ENCODE measurements at regions not wholly inside any gene's neighbourhood (a gene's known extent, or its start where the extent isn't known, plus 50 kb on each side); places are given as distances from the start of the nearest gene placed in this dataset.
"Not testable (repeated sequence)": the region's sequence is repeated elsewhere in the genome, so short reads cannot be mapped to it uniquely, and the experiment has no call there.

DNA sequence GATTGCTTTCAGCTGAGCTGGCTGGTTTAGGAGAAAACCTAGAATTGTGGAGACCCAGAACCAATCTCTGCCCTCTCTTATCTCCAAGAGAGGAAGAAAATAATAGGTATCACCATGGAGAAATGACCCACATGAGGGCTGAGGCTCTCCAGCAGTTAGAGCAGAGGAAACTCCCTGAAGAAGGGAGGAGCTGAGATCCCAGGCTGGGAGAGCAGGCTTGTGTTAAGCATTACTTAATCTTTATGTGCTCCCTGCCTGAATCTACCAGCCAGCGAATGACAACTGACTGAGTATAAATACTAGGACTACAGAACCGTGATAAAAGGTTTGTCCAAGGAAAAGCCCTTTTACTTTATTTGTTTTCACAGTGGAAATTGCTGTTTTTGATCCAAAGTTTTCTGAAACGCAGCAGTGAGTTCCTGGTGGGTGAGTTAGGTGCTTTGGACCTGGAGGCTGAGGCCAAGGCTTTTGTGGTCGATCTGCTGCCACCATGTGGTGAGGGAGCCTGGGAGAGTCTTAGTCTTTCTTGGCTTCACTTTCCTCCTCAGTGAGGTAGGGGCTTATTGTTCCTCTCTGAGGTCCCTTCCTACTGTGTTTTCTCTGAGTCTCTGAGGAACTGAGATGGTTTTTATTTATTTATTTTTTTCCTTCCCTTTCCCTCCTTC, 219.5 kb upstream of the NOTCH2NLA start:
- DNase-seq, result peak; percentile 67 to 82

GRCh38 chr1:146443871-146444222, 215.0 kb upstream of the NOTCH2NLA start:
- H3K27ac ChIP-seq (ENCODE audit: low read depth in 1 of 2, low read length in 2 of 2); H3K4me1 ChIP-seq (ENCODE audit: control insufficient read depth in 1 of 2, insufficient read depth in 2 of 2, low read length in 2 of 2); H3K36me3 ChIP-seq (ENCODE audit: control insufficient read depth in 1 of 2, insufficient read depth in 2 of 2, low read length in 1 of 2); H3K4me3 ChIP-seq (ENCODE audit: low read length in 2 of 2); intact Hi-C loops (cut with DNase I); ATAC-seq (ENCODE audit: low FRiP score); H3K27me3 ChIP-seq (ENCODE audit: control insufficient read depth in 1 of 2, insufficient read depth in 2 of 2, low read length in 1 of 2); H3K9me3 ChIP-seq (ENCODE audit: control insufficient read depth, low read length): not testable (repeated sequence)
- WGBS, 2 donors, result 0% methylated on average over 16 to 18 of the region's 23 CpGs
- peak; percentile 49 to 69 for DNase-seq

More for the DNA sequence above, 219.5 kb upstream of the NOTCH2NLA start:
- H3K36me3 ChIP-seq (ENCODE audit: control insufficient read depth in 1 of 2, insufficient read depth in 2 of 2, low read length in 1 of 2); intact Hi-C loops (cut with DNase I); H3K9me3 ChIP-seq (ENCODE audit: control insufficient read depth, low read length); H3K27ac ChIP-seq (ENCODE audit: low read depth in 1 of 2, low read length in 2 of 2); H3K4me3 ChIP-seq (ENCODE audit: low read length in 2 of 2); ATAC-seq (ENCODE audit: low FRiP score); H3K27me3 ChIP-seq (ENCODE audit: control insufficient read depth in 1 of 2, insufficient read depth in 2 of 2, low read length in 1 of 2); H3K4me1 ChIP-seq (ENCODE audit: control insufficient read depth in 1 of 2, insufficient read depth in 2 of 2, low read length in 2 of 2): not testable (repeated sequence)
- WGBS, 2 donors, result 0 to 10% methylated on average over 2 to 3 of the region's 4 CpGs

GRCh38 chr1:146443088-146443870, 214.5 kb upstream of the NOTCH2NLA start:
- ATAC-seq (ENCODE audit: low FRiP score); H3K4me1 ChIP-seq (ENCODE audit: control insufficient read depth in 1 of 2, insufficient read depth in 2 of 2, low read length in 2 of 2); DNase-seq; H3K36me3 ChIP-seq (ENCODE audit: control insufficient read depth in 1 of 2, insufficient read depth in 2 of 2, low read length in 1 of 2); H3K27ac ChIP-seq (ENCODE audit: low read depth in 1 of 2, low read length in 2 of 2); H3K4me3 ChIP-seq (ENCODE audit: low read length in 2 of 2); intact Hi-C loops (cut with DNase I); H3K27me3 ChIP-seq (ENCODE audit: control insufficient read depth in 1 of 2, insufficient read depth in 2 of 2, low read length in 1 of 2); H3K9me3 ChIP-seq (ENCODE audit: control insufficient read depth, low read length): not testable (repeated sequence)
- 74 to 78% methylated on average over 14 to 15 of the region's 29 CpGs for WGBS, 2 donors

DNA sequence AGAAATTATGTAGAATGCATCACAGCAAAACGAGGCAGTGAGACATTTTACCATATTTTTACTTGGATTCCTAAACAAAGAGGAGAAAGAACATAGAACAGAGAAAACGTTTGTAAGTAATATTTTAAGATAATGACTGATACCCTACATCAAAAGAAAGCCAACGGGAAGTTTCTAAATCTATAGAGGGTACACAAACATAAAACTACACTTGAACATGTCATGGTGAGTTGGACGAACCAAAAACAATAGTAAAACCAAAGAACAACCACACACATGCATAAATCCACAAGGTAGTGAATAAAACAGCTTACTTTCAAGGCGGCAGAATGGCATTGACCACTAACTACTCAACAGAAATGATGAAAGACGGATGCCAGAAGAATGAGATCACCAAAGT, 209.7 kb upstream of the NOTCH2NLA start:
- intact Hi-C loops (cut with DNase I); H3K4me3 ChIP-seq (ENCODE audit: low read length in 2 of 2); H3K9me3 ChIP-seq (ENCODE audit: control insufficient read depth, low read length); DNase-seq; H3K27me3 ChIP-seq (ENCODE audit: control insufficient read depth in 1 of 2, insufficient read depth in 2 of 2, low read length in 1 of 2); H3K27ac ChIP-seq (ENCODE audit: low read depth in 1 of 2, low read length in 2 of 2); H3K36me3 ChIP-seq (ENCODE audit: control insufficient read depth in 1 of 2, insufficient read depth in 2 of 2, low read length in 1 of 2); ATAC-seq (ENCODE audit: low FRiP score); H3K4me1 ChIP-seq (ENCODE audit: control insufficient read depth in 1 of 2, insufficient read depth in 2 of 2, low read length in 2 of 2): not testable (repeated sequence)
- 33 to 34% methylated on average over 2 to 3 of the region's 6 CpGs for WGBS, 2 donors

- H3K27ac ChIP-seq (ENCODE audit: low read depth in 1 of 2, low read length in 2 of 2); H3K27me3 ChIP-seq (ENCODE audit: control insufficient read depth in 1 of 2, insufficient read depth in 2 of 2, low read length in 1 of 2); intact Hi-C loops (cut with DNase I); H3K36me3 ChIP-seq (ENCODE audit: control insufficient read depth in 1 of 2, insufficient read depth in 2 of 2, low read length in 1 of 2); H3K4me1 ChIP-seq (ENCODE audit: control insufficient read depth in 1 of 2, insufficient read depth in 2 of 2, low read length in 2 of 2); H3K9me3 ChIP-seq (ENCODE audit: control insufficient read depth, low read length); ATAC-seq (ENCODE audit: low FRiP score); DNase-seq; H3K4me3 ChIP-seq (ENCODE audit: low read length in 2 of 2): not testable (repeated sequence)
- WGBS, 2 donors, result 94 to 95% methylated on average over 1 of the region's 1 CpG
Measured at GRCh38 chr1:146416642-146417041, 187.8 kb upstream of the NOTCH2NLA start.

DNA sequence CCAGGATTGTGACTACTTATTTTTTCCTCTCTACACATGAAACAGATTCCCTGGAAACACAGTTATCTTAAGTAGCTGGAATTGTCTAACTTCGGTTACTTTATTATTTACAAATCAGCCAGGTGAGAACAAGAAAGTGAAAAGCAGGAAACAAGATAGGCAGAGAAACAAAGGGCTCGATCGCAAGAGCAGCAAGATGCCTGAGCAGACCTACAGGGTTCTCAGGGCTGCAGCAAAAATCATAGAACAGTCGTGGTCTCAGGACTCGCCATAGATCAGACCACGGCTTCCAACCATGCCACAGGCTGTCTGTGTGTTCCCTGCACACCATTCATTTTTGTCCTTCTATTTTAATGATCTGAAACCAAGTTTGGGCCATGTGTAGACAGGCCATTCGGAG, 186.2 kb upstream of the NOTCH2NLA start:
- WGBS, 2 donors, result 95 to 97% methylated on average over 5 of the region's 7 CpGs
- ATAC-seq (ENCODE audit: low FRiP score); H3K36me3 ChIP-seq (ENCODE audit: control insufficient read depth in 1 of 2, insufficient read depth in 2 of 2, low read length in 1 of 2): not testable (repeated sequence)

GRCh38 chr1:146413911-146414310, 185.1 kb upstream of the NOTCH2NLA start:
- whole genome bisulfite sequencing, 2 donors, result 0 to 6% methylated on average over 4 of the region's 6 CpGs
- ATAC-seq (ENCODE audit: low FRiP score); intact Hi-C loops (cut with DNase I): not testable (repeated sequence)

More for the DNA sequence above, 186.2 kb upstream of the NOTCH2NLA start:
- H3K27me3 ChIP-seq (ENCODE audit: control insufficient read depth in 1 of 2, insufficient read depth in 2 of 2, low read length in 1 of 2); H3K9me3 ChIP-seq (ENCODE audit: control insufficient read depth, low read length); DNase-seq; H3K27ac ChIP-seq (ENCODE audit: low read depth in 1 of 2, low read length in 2 of 2); H3K4me1 ChIP-seq (ENCODE audit: control insufficient read depth in 1 of 2, insufficient read depth in 2 of 2, low read length in 2 of 2); intact Hi-C loops (cut with DNase I); H3K4me3 ChIP-seq (ENCODE audit: low read length in 2 of 2): not testable (repeated sequence)

DNA sequence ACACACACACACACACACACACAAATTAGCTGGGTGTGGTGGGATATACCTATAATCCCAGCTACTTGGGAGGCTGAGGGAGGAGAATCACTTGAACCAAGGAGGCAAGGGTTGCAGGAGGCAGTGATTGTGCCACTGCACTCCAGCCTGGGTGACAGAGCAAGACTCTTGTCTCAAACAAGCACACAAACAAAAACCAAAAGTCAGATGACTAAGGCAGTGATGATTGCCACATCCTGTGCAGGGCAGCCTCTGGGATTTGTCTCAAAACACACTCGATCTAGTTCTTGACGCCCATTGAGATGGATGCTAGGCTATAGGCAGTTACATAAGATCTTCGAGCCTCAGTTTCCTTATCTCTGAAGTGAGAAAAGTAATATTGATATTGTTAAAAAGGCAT, 183.1 kb upstream of the NOTCH2NLA start:
- H3K27me3 ChIP-seq (ENCODE audit: control insufficient read depth in 1 of 2, insufficient read depth in 2 of 2, low read length in 1 of 2); H3K27ac ChIP-seq (ENCODE audit: low read depth in 1 of 2, low read length in 2 of 2); H3K36me3 ChIP-seq (ENCODE audit: control insufficient read depth in 1 of 2, insufficient read depth in 2 of 2, low read length in 1 of 2); H3K4me1 ChIP-seq (ENCODE audit: control insufficient read depth in 1 of 2, insufficient read depth in 2 of 2, low read length in 2 of 2); intact Hi-C loops (cut with DNase I); DNase-seq; H3K4me3 ChIP-seq (ENCODE audit: low read length in 2 of 2); ATAC-seq (ENCODE audit: low FRiP score); H3K9me3 ChIP-seq (ENCODE audit: control insufficient read depth, low read length): not testable (repeated sequence)
- 28 to 55% methylated on average over 1 of the region's 3 CpGs for WGBS, 2 donors

More at GRCh38 chr1:146413911-146414310, 185.1 kb upstream of the NOTCH2NLA start:
- not testable (repeated sequence) for H3K9me3 ChIP-seq (ENCODE audit: control insufficient read depth, low read length); H3K36me3 ChIP-seq (ENCODE audit: control insufficient read depth in 1 of 2, insufficient read depth in 2 of 2, low read length in 1 of 2); H3K4me1 ChIP-seq (ENCODE audit: control insufficient read depth in 1 of 2, insufficient read depth in 2 of 2, low read length in 2 of 2); H3K27me3 ChIP-seq (ENCODE audit: control insufficient read depth in 1 of 2, insufficient read depth in 2 of 2, low read length in 1 of 2); H3K4me3 ChIP-seq (ENCODE audit: low read length in 2 of 2); H3K27ac ChIP-seq (ENCODE audit: low read depth in 1 of 2, low read length in 2 of 2)
- DNase-seq, result peak; percentile 62 to 72
